ENCODE measurements at regions not wholly inside any gene's neighbourhood (a gene's known extent, or its start where the extent isn't known, plus 50 kb on each side); places are given as distances from the start of the nearest gene placed in this dataset.
"Not testable (repeated sequence)": the region's sequence is repeated elsewhere in the genome, so short reads cannot be mapped to it uniquely, and the experiment has no call there.

- H3K4me1 Mint-ChIP-seq = peaks cover 5% of the 10 kb centered on the region
- whole genome bisulfite sequencing, 2 experiments (ENCODE audit: insufficient coverage in 1 of 2, insufficient read length in 1 of 2) = 95 to 96% methylated on average over 4 of the region's 4 CpGs
- Histone ChIP-seq H3K9ac (ENCODE audit: extremely low read depth, low read length, poor library complexity, severe bottlenecking) (no peak overlapping the region), H3K36me3 (ENCODE audit: control insufficient read depth, insufficient read depth, low read length) (no peaks in the 10 kb centered on the region), H3K27ac (ENCODE audit: low read depth, low read length) (no peak overlapping the region), H3K27me3 (ENCODE audit: control insufficient read depth, insufficient read depth, low read length, poor library complexity, severe bottlenecking) (no peaks in the 10 kb centered on the region), H3K9me3 (ENCODE audit: control insufficient read depth, low read length) (peaks cover 32% of the 10 kb centered on the region), H3K4me3 (ENCODE audit: low read length) (peak overlapping the region; percentile 15), H3K4me1 (ENCODE audit: control insufficient read depth, insufficient read depth, low read length) (no peaks in the 10 kb centered on the region)
- no peak for DNase-seq
- H3K36me3 Mint-ChIP-seq (ENCODE audit: low read depth) = no peaks in the 10 kb centered on the region
- no peaks in the 10 kb centered on the region for H3K27me3 Mint-ChIP-seq (ENCODE audit: insufficient read depth)
- no peak overlapping the region for H3K4me3 Mint-ChIP-seq
- no peak overlapping the region for H3K27ac Mint-ChIP-seq
- TF ChIP-seq CTCF (conservative IDR thresholded peaks at IDR 0.05) = no peak
- H3K9me3 Mint-ChIP-seq = peaks cover 15% of the 10 kb centered on the region
Measured at GRCh38 chr5:152736906-152737305, 331.8 kb upstream of the NMUR2 start.

GRCh38 chr5:152739916-152740315 is 334.8 kb upstream of the NMUR2 start:
- H3K27ac ChIP-seq (ENCODE audit: low read depth, low read length) = no peak overlapping the region
- H3K27me3 ChIP-seq (ENCODE audit: control insufficient read depth, insufficient read depth, low read length, poor library complexity, severe bottlenecking) = no peaks in the 10 kb centered on the region
- no peak overlapping the region for H3K9ac ChIP-seq (ENCODE audit: extremely low read depth, low read length, poor library complexity, severe bottlenecking)
- Mint-ChIP-seq H3K9me3 (peaks cover 15% of the 10 kb centered on the region), H3K4me3 (no peak overlapping the region), H3K36me3 (ENCODE audit: low read depth) (no peaks in the 10 kb centered on the region), H3K27ac (no peak overlapping the region), H3K27me3 (ENCODE audit: insufficient read depth) (no peaks in the 10 kb centered on the region), H3K4me1 (no peaks in the 10 kb centered on the region)
- H3K36me3 ChIP-seq (ENCODE audit: control insufficient read depth, insufficient read depth, low read length) = no peaks in the 10 kb centered on the region
- H3K9me3 ChIP-seq (ENCODE audit: control insufficient read depth, low read length) = peaks cover 21% of the 10 kb centered on the region
- no peak for DNase-seq
- no peak for TF ChIP-seq CTCF (conservative IDR thresholded peaks at IDR 0.05)
- H3K4me3 ChIP-seq (ENCODE audit: low read length) = peak overlapping the region; percentile 40
- H3K4me1 ChIP-seq (ENCODE audit: control insufficient read depth, insufficient read depth, low read length) = no peaks in the 10 kb centered on the region

- H3K36me3 ChIP-seq (ENCODE audit: control insufficient read depth, insufficient read depth, low read length); H3K9ac ChIP-seq (ENCODE audit: extremely low read depth, low read length, poor library complexity, severe bottlenecking); DNase-seq; H3K27ac Mint-ChIP-seq; H3K27me3 ChIP-seq (ENCODE audit: control insufficient read depth, insufficient read depth, low read length, poor library complexity, severe bottlenecking); H3K27me3 Mint-ChIP-seq (ENCODE audit: insufficient read depth); H3K4me3 ChIP-seq (ENCODE audit: low read length); H3K27ac ChIP-seq (ENCODE audit: low read depth, low read length); H3K4me1 ChIP-seq (ENCODE audit: control insufficient read depth, insufficient read depth, low read length); H3K4me1 Mint-ChIP-seq; H3K4me3 Mint-ChIP-seq; H3K36me3 Mint-ChIP-seq (ENCODE audit: low read depth): not testable (repeated sequence)
- H3K9me3 Mint-ChIP-seq = peaks cover 15% of the 10 kb centered on the region
- peaks cover 21% of the 10 kb centered on the region for H3K9me3 ChIP-seq (ENCODE audit: control insufficient read depth, low read length)
- WGBS, 2 experiments (ENCODE audit: insufficient coverage in 1 of 2, insufficient read length in 1 of 2) = 84 to 88% methylated on average over 4 to 9 of the region's 10 CpGs
Measured at GRCh38 chr5:152741126-152741525, 336.0 kb upstream of the NMUR2 start.

- H3K27me3 Mint-ChIP-seq (ENCODE audit: insufficient read depth); H3K27me3 ChIP-seq (ENCODE audit: control insufficient read depth, insufficient read depth, low read length, poor library complexity, severe bottlenecking); H3K9me3 ChIP-seq (ENCODE audit: control insufficient read depth, low read length); H3K27ac Mint-ChIP-seq; H3K36me3 ChIP-seq (ENCODE audit: control insufficient read depth, insufficient read depth, low read length); H3K4me1 ChIP-seq (ENCODE audit: control insufficient read depth, insufficient read depth, low read length); H3K9ac ChIP-seq (ENCODE audit: extremely low read depth, low read length, poor library complexity, severe bottlenecking); H3K27ac ChIP-seq (ENCODE audit: low read depth, low read length); H3K36me3 Mint-ChIP-seq (ENCODE audit: low read depth); H3K4me3 Mint-ChIP-seq; H3K4me1 Mint-ChIP-seq: not testable (repeated sequence)
- peak; percentile 68 for DNase-seq
- 74 to 94% methylated on average over 3 to 6 of the region's 6 CpGs for WGBS, 2 experiments (ENCODE audit: insufficient coverage in 1 of 2, insufficient read length in 1 of 2)
- H3K4me3 ChIP-seq (ENCODE audit: low read length) = peak overlapping the region; percentile 49
- H3K9me3 Mint-ChIP-seq = peaks cover 35% of the 10 kb centered on the region
Measured at GRCh38 chr5:152787709-152788217, 382.7 kb upstream of the NMUR2 start.

Measured in endodermal cell (in vitro differentiated cells).